ENCODE measurements at regions not wholly inside any gene's neighbourhood (a gene's known extent, or its start where the extent isn't known, plus 50 kb on each side); places are given as distances from the start of the nearest gene placed in this dataset.

DNA sequence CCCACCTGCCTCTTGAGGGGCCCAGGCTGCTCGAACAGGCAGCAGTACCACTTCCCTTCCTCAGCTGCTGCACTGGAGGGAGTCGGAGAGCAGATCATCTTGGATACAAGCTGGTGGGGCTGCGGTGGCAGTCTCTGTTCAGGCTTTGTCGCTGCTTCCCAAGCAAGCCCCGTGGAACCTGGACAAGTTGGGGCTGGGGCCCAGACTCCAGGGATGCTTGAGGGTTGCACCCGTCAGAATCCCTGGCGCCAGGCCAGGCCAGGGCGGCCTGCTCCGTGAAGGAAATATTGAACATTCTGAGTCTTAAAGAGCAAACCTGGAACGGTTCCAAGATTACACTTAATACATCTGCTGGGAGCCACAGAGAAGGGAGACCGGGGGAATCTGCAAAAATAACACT, 310.1 kb upstream of the SORL1-AS1 start:
- DNase-seq (peak; percentile 6), ATAC-seq (ENCODE audit: low read depth) (no peak)
- Histone ChIP-seq H3K27me3 (replicated peaks in 1 of 4; ENCODE audit: control extremely low read depth in 1 of 4, control insufficient read depth in 3 of 4, insufficient read depth in 4 of 4, low read length in 3 of 4) (no peaks in the 10 kb centered on the region), H3K36me3 (replicated peaks in 1 of 2; ENCODE audit: control extremely low read depth in 1 of 2, control insufficient read depth in 1 of 2, extremely low read depth in 1 of 2, insufficient read depth in 2 of 2, low read length in 1 of 2) (no peaks in the 10 kb centered on the region), H4K20me1 (ENCODE audit: control insufficient read depth, insufficient read depth, low read length, poor library complexity, severe bottlenecking) (no peaks in the 10 kb centered on the region), H2AFZ (ENCODE audit: insufficient read depth, low read depth, low read length, poor library complexity, severe bottlenecking) (no peak overlapping the region), H3K4me1 (ENCODE audit: control insufficient read depth in 2 of 2, insufficient read depth in 2 of 2, low read length in 2 of 2) (peaks cover 36 to 39% of the 10 kb centered on the region in 2 donors), H3K4me2 (replicated peaks; ENCODE audit: low read depth, low read length, poor library complexity, severe bottlenecking) (peak overlapping the region; percentile 39), H3K79me2 (ENCODE audit: control insufficient read depth, insufficient read depth, low read length) (no peaks in the 10 kb centered on the region), H3K4me3 (ENCODE audit: control extremely low read depth in 1 of 5, extremely low read depth in 1 of 5, insufficient read depth in 1 of 5, low read depth in 2 of 5, low read length in 4 of 5) (no peak overlapping the region), H3K27ac (ENCODE audit: low read length in 2 of 2) (no peak overlapping the region), H3K9ac (ENCODE audit: low read length) (no peak overlapping the region), H3K9me3 (ENCODE audit: control extremely low read depth in 1 of 3, control insufficient read depth in 2 of 3, insufficient read depth in 1 of 3, low read length in 2 of 3) (no peaks in the 10 kb centered on the region)
- CTCF ChIA-PET = no interaction called here
- intact Hi-C loops (cut with micrococcal nuclease) = no loop called here
- no peak for TF ChIP-seq EZH2 (IDR thresholded peaks at IDR 0.05; ENCODE audit: borderline replicate concordance, insufficient read depth, low read depth, low read length, poor library complexity, severe bottlenecking)
- TF ChIP-seq, protein P1, sequence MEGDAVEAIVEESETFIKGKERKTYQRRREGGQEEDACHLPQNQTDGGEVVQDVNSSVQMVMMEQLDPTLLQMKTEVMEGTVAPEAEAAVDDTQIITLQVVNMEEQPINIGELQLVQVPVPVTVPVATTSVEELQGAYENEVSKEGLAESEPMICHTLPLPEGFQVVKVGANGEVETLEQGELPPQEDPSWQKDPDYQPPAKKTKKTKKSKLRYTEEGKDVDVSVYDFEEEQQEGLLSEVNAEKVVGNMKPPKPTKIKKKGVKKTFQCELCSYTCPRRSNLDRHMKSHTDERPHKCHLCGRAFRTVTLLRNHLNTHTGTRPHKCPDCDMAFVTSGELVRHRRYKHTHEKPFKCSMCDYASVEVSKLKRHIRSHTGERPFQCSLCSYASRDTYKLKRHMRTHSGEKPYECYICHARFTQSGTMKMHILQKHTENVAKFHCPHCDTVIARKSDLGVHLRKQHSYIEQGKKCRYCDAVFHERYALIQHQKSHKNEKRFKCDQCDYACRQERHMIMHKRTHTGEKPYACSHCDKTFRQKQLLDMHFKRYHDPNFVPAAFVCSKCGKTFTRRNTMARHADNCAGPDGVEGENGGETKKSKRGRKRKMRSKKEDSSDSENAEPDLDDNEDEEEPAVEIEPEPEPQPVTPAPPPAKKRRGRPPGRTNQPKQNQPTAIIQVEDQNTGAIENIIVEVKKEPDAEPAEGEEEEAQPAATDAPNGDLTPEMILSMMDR (IDR thresholded peaks at IDR 0.05) = no peak
- Mint-ChIP-seq H3K27me3 (no peaks in the 10 kb centered on the region), H3K9me3 (ENCODE audit: insufficient read depth) (no peaks in the 10 kb centered on the region), H3K4me1 (peaks cover 28% of the 10 kb centered on the region), H3K4me3 (no peak overlapping the region), H3K27ac (no peak overlapping the region)
- POLR2A ChIA-PET = no interaction called here
- WGBS (ENCODE audit: insufficient coverage) = 44% methylated on average over 11 of the region's 11 CpGs

DNA sequence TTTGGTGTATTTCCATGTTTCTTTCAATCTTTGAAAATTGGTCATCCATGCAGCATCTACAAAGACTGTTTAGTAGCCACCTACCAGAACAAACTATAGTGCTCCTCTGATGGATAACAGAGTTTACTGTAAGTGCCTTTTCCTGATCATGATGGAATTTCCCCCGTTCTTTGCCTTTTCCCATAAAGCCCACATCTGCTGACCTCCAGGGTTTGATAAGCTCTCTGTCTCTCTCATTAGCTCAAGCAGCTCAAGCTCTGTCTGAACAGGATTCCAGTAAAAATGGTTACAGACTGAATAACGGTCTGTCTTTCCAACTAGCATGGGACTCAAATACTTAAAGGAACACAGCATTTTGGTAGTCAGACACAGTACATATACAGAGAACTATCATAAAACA, 308.4 kb upstream of the SORL1-AS1 start:
- 94% methylated on average over 2 of the region's 2 CpGs for WGBS (ENCODE audit: insufficient coverage)
- H3K4me3 ChIP-seq (ENCODE audit: control extremely low read depth in 1 of 5, extremely low read depth in 1 of 5, insufficient read depth in 1 of 5, low read depth in 2 of 5, low read length in 4 of 5) = no peak overlapping the region
- intact Hi-C loops (cut with micrococcal nuclease) = no loop called here
- no peak overlapping the region for H3K9ac ChIP-seq (ENCODE audit: low read length)
- ChIA-PET CTCF (no interaction called here), POLR2A (no interaction called here)
- H3K27ac ChIP-seq (ENCODE audit: low read length in 2 of 2) = no peak overlapping the region
- H3K27me3 ChIP-seq (replicated peaks in 1 of 4; ENCODE audit: control extremely low read depth in 1 of 4, control insufficient read depth in 3 of 4, insufficient read depth in 4 of 4, low read length in 3 of 4) = no peaks in the 10 kb centered on the region
- no peaks in the 10 kb centered on the region for H3K36me3 ChIP-seq (replicated peaks in 1 of 2; ENCODE audit: control extremely low read depth in 1 of 2, control insufficient read depth in 1 of 2, extremely low read depth in 1 of 2, insufficient read depth in 2 of 2, low read length in 1 of 2)
- no peak overlapping the region for H3K4me2 ChIP-seq (replicated peaks; ENCODE audit: low read depth, low read length, poor library complexity, severe bottlenecking)
- no peaks in the 10 kb centered on the region for H3K27me3 Mint-ChIP-seq
- H3K4me1 Mint-ChIP-seq = peaks cover 18% of the 10 kb centered on the region
- H3K4me3 Mint-ChIP-seq = no peak overlapping the region
- DNase-seq (no peak), ATAC-seq (ENCODE audit: low read depth) (no peak)
- H2AFZ ChIP-seq (ENCODE audit: insufficient read depth, low read depth, low read length, poor library complexity, severe bottlenecking) = no peak overlapping the region
- H3K27ac Mint-ChIP-seq = no peak overlapping the region
- no peaks in the 10 kb centered on the region for H3K9me3 Mint-ChIP-seq (ENCODE audit: insufficient read depth)
- TF ChIP-seq EZH2 (IDR thresholded peaks at IDR 0.05; ENCODE audit: borderline replicate concordance, insufficient read depth, low read depth, low read length, poor library complexity, severe bottlenecking) = no peak
- TF ChIP-seq, protein P1 (IDR thresholded peaks at IDR 0.05) = no peak
- no peaks in the 10 kb centered on the region for H3K9me3 ChIP-seq (ENCODE audit: control extremely low read depth in 1 of 3, control insufficient read depth in 2 of 3, insufficient read depth in 1 of 3, low read length in 2 of 3)
- H3K4me1 ChIP-seq (ENCODE audit: control insufficient read depth in 2 of 2, insufficient read depth in 2 of 2, low read length in 2 of 2) = peaks cover 21 to 24% of the 10 kb centered on the region in 2 donors
- H3K79me2 ChIP-seq (ENCODE audit: control insufficient read depth, insufficient read depth, low read length) = no peaks in the 10 kb centered on the region
- H4K20me1 ChIP-seq (ENCODE audit: control insufficient read depth, insufficient read depth, low read length, poor library complexity, severe bottlenecking) = no peaks in the 10 kb centered on the region
